ENCODE measurements at regions not wholly inside any gene's neighbourhood (a gene's known extent, or its start where the extent isn't known, plus 50 kb on each side); places are given as distances from the start of the nearest gene placed in this dataset.
"Not testable (repeated sequence)": the region's sequence is repeated elsewhere in the genome, so short reads cannot be mapped to it uniquely, and the experiment has no call there.

- DNase-seq, result no peak
These were observed 266.4 kb upstream of the USP15 start for GRCh38 chr12:61993734-61994345.

- no peak for DNase-seq
These were observed 263.5 kb upstream of the USP15 start for GRCh38 chr12:61996717-61997116.

GRCh38 chr12:61998791-61999190 is 261.4 kb upstream of the USP15 start:
- no peak for DNase-seq

GRCh38 chr12:61999311-61999710 is 260.9 kb upstream of the USP15 start:
- no peak for DNase-seq

- no peak for DNase-seq
These were observed 258.8 kb upstream of the USP15 start for GRCh38 chr12:62001424-62001823.

GRCh38 chr12:62003226-62003625 is 257.0 kb upstream of the USP15 start:
- DNase-seq, result no peak

GRCh38 chr12:62003701-62004100 is 256.5 kb upstream of the USP15 start:
- no peak for DNase-seq

- DNase-seq, result no peak
These were observed 254.6 kb upstream of the USP15 start for GRCh38 chr12:62005615-62006014.

- no peak for DNase-seq
These were observed 254.0 kb upstream of the USP15 start for GRCh38 chr12:62006076-62006732.

GRCh38 chr12:62008703-62009102 is 251.5 kb upstream of the USP15 start:
- no peak for DNase-seq

- no peak for DNase-seq
These were observed 250.8 kb upstream of the USP15 start for GRCh38 chr12:62009445-62009844.

- DNase-seq, result not testable (repeated sequence)
These were observed 249.8 kb upstream of the USP15 start for GRCh38 chr12:62010331-62010906.

GRCh38 chr12:62010973-62011372 is 249.2 kb upstream of the USP15 start:
- not testable (repeated sequence) for DNase-seq

GRCh38 chr12:62014330-62014729 is 245.9 kb upstream of the USP15 start:
- DNase-seq, result no peak

- DNase-seq, result no peak
These were observed 244.2 kb upstream of the USP15 start for GRCh38 chr12:62016021-62016420.

- DNase-seq, result no peak
These were observed 238.4 kb upstream of the USP15 start for GRCh38 chr12:62021808-62022207.

GRCh38 chr12:62028536-62028935 is 231.7 kb upstream of the USP15 start:
- no peak for DNase-seq

- DNase-seq, result no peak
These were observed 227.3 kb upstream of the USP15 start for GRCh38 chr12:62032870-62033269.

GRCh38 chr12:62044450-62045135 is 215.6 kb upstream of the USP15 start:
- no peak for DNase-seq

- no peak for DNase-seq
These were observed 215.0 kb upstream of the USP15 start for GRCh38 chr12:62045211-62045610.

- no peak for DNase-seq
These were observed 209.4 kb upstream of the USP15 start for GRCh38 chr12:62050785-62051184.

- DNase-seq, result no peak
These were observed 190.2 kb upstream of the USP15 start for GRCh38 chr12:62069976-62070375.

GRCh38 chr12:62073236-62073635 is 187.0 kb upstream of the USP15 start:
- not testable (repeated sequence) for DNase-seq

GRCh38 chr12:62075870-62076269 is 184.3 kb upstream of the USP15 start:
- no peak for DNase-seq
